Left ventricle myocardium inferior (tissue), 1 donor: ENCODE measurements at regions not wholly inside any gene's neighbourhood (a gene's known extent, or its start where the extent isn't known, plus 50 kb on each side); places are given as distances from the start of the nearest gene placed in this dataset.

ENCODE experiments used
- DNase-seq: peaks from one replicate; pipeline ENCODE4 v3.0.0-alpha.2; 2020
- H3K27ac ChIP-seq: fragments of 200-600 bp; replicated peaks from 2 replicates; pipeline ENCODE4 v1.8.0; 2021
- H3K27me3 ChIP-seq: fragments of 200-600 bp; 2 replicates; pipeline ENCODE4 v1.8.0; 2021; ENCODE audit warnings: low read depth
- H3K36me3 ChIP-seq: fragments of 200-600 bp; 2 replicates; pipeline ENCODE4 v1.8.0; 2021
- H3K4me1 ChIP-seq: fragments of 200-600 bp; 2 replicates; pipeline ENCODE4 v1.8.0; 2021
- H3K4me3 ChIP-seq: fragments of 200-600 bp; 2 replicates; pipeline ENCODE4 v1.8.0; 2021; ENCODE audit warnings: mild to moderate bottlenecking, moderate library complexity
- H3K9me3 ChIP-seq: fragments of 200-600 bp; replicated peaks from 2 replicates; pipeline ENCODE4 v1.8.0; 2021
- intact Hi-C: fragments of 100-400 bp; cut with micrococcal nuclease; formaldehyde crosslinking; loops from one replicate; pipeline ENCODE4 v1.11.0; 2022
- TF ChIP-seq, protein P1 (sequence below): fragments of 200-600 bp; IDR thresholded peaks from 2 replicates; pipeline ENCODE4 v1.8.0; 2021; ENCODE audit warnings: antibody characterized with exemption, mild to moderate bottlenecking, borderline replicate concordance
- donor health status: DM: no; HTN: yes; CAD: no; lungs with severe emphysema.

- intact Hi-C loops, result no loop called here
- no peaks in the 10 kb centered on the region for H3K4me1 ChIP-seq
- DNase-seq, result no peak
- H3K9me3 ChIP-seq, result peaks cover 3% of the 10 kb centered on the region
- peaks cover 84% of the 10 kb centered on the region for H3K27me3 ChIP-seq
- TF ChIP-seq, protein P1, sequence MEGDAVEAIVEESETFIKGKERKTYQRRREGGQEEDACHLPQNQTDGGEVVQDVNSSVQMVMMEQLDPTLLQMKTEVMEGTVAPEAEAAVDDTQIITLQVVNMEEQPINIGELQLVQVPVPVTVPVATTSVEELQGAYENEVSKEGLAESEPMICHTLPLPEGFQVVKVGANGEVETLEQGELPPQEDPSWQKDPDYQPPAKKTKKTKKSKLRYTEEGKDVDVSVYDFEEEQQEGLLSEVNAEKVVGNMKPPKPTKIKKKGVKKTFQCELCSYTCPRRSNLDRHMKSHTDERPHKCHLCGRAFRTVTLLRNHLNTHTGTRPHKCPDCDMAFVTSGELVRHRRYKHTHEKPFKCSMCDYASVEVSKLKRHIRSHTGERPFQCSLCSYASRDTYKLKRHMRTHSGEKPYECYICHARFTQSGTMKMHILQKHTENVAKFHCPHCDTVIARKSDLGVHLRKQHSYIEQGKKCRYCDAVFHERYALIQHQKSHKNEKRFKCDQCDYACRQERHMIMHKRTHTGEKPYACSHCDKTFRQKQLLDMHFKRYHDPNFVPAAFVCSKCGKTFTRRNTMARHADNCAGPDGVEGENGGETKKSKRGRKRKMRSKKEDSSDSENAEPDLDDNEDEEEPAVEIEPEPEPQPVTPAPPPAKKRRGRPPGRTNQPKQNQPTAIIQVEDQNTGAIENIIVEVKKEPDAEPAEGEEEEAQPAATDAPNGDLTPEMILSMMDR, result no peak
- no peak overlapping the region for H3K4me3 ChIP-seq
- no peaks in the 10 kb centered on the region for H3K36me3 ChIP-seq
- no peak overlapping the region for H3K27ac ChIP-seq
Measured at GRCh38 chr20:46797206-46797605, 87.8 kb downstream of the SLC2A10 start.

GRCh38 chr20:46798430-46798829 is 89.0 kb downstream of the SLC2A10 start:
- Histone ChIP-seq H3K36me3 (no peaks in the 10 kb centered on the region), H3K4me1 (no peaks in the 10 kb centered on the region), H3K4me3 (no peak overlapping the region), H3K27ac (no peak overlapping the region), H3K27me3 (peaks cover 77% of the 10 kb centered on the region), H3K9me3 (peaks cover 3% of the 10 kb centered on the region)
- DNase-seq, result no peak
- intact Hi-C loops, result no loop called here
- TF ChIP-seq, protein P1, result no peak

DNA sequence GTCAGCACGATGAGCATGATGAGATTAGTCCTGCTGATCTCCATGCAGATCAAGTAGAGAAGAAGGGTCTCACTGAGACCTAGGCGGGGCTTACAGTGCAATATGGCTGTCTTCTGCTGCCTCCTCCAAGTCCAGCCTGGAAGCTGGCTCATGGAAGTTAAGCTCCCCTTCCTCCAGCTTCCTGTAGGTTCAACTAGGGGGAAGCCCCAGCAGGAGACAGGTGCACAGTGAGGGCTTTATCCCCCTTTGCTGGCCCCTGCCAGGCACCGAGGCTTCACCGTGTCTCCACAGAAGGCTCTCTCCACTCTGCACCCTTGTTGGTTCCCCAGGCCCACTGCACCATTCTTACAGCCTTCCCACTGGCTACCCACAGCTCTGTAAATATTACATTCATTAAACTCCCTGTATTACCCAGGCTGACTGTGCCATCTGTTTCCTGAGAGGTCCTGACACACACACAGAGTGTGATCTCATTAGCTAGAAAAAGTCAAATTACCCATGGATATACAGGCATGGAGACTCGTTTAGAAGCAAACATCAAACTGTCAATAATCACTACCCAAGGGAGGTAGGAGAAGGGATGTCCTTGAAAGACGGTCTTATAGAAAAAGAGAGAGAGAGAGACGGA is 90.4 kb downstream of the SLC2A10 start:
- no peaks in the 10 kb centered on the region for H3K36me3 ChIP-seq
- intact Hi-C loops, result no loop called here
- TF ChIP-seq, protein P1, result no peak
- no peak for DNase-seq
- H3K4me3 ChIP-seq, result no peak overlapping the region
- H3K9me3 ChIP-seq, result peaks cover 3% of the 10 kb centered on the region
- H3K27ac ChIP-seq, result no peak overlapping the region
- H3K4me1 ChIP-seq, result no peaks in the 10 kb centered on the region
- peaks cover 71% of the 10 kb centered on the region for H3K27me3 ChIP-seq

- intact Hi-C loops, result no loop called here
- DNase-seq, result no peak
- Histone ChIP-seq H3K4me3 (no peak overlapping the region), H3K4me1 (no peaks in the 10 kb centered on the region), H3K9me3 (peaks cover 3% of the 10 kb centered on the region), H3K27ac (no peak overlapping the region), H3K36me3 (no peaks in the 10 kb centered on the region), H3K27me3 (peaks cover 71% of the 10 kb centered on the region)
- TF ChIP-seq, protein P1, result no peak
Measured at GRCh38 chr20:46800409-46800804, 91.0 kb downstream of the SLC2A10 start.

- TF ChIP-seq, protein P1, result no peak
- peaks cover 71% of the 10 kb centered on the region for H3K27me3 ChIP-seq
- no peaks in the 10 kb centered on the region for H3K36me3 ChIP-seq
- H3K27ac ChIP-seq, result no peak overlapping the region
- no peak for DNase-seq
- H3K4me3 ChIP-seq, result no peak overlapping the region
- H3K9me3 ChIP-seq, result peaks cover 2% of the 10 kb centered on the region
- no peaks in the 10 kb centered on the region for H3K4me1 ChIP-seq
- intact Hi-C loops, result no loop called here
Measured at GRCh38 chr20:46801003-46801702, 91.7 kb downstream of the SLC2A10 start.
